Motor neuron (in vitro differentiated cells): ENCODE measurements at regions not wholly inside any gene's neighbourhood (a gene's known extent, or its start where the extent isn't known, plus 50 kb on each side); places are given as distances from the start of the nearest gene placed in this dataset.
A peak's percentile ranks its signal among the peaks of the same experiment; 100 is the strongest.

Experiments used
- ATAC-seq, 8 experiments: fragments of 200-7000 bp; cut with Tn5 transposase; replicated peaks in 6 of 8; 2 replicates each; pipeline ENCODE4 v1.8.0; 2021; ENCODE audit warnings: mild to moderate bottlenecking in 8 of 8, moderate library complexity in 8 of 8
- H3K27ac ChIP-seq, 2 donors: fragments of 250-450 bp; sonication (Bioruptor Pico); 2 replicates each; pipeline ENCODE4 v1.9.0; 2021; ENCODE audit warnings: antibody characterized with exemption in 2 of 2, mild to moderate bottlenecking in 2 of 2, moderate library complexity in 1 of 2
- H3K4me1 ChIP-seq, 2 donors: fragments of 250-450 bp; sonication (Bioruptor Pico); replicated peaks in 1 of 2; 2 replicates each; pipeline ENCODE4 v1.6.1; 2021; ENCODE audit warnings: antibody characterized with exemption in 2 of 2, mild to moderate bottlenecking in 2 of 2, moderate library complexity in 1 of 2
- H3K4me3 ChIP-seq, 5 donors: fragments of 250-450 bp; sonication (Bioruptor Pico); 2 replicates each; pipeline ENCODE4 v1.9.0; 2021; ENCODE audit warnings: antibody characterized with exemption in 5 of 5, mild to moderate bottlenecking in 5 of 5, moderate library complexity in 4 of 5
- WGBS, 10 experiments: fragments of 450-650 bp; shearing (Covaris generic); methylation state at CpG; one replicate each; pipeline ENCODE4 v1.0.0; 2022; 5-methylcytosine and 5-hydroxymethylcytosine counted together
- in situ Hi-C, 9 experiments: fragments of 400-800 bp; cut with MboI; loops; one replicate each; pipeline ENCODE4 v1.15.0; 2021; ENCODE audit warnings: low sequenced_read_pairs in 9 of 9, low pct_unique_long_range_greater_than_20kb in 2 of 9; ENCODE audit not compliant: unreplicated experiment in 9 of 9

DNA sequence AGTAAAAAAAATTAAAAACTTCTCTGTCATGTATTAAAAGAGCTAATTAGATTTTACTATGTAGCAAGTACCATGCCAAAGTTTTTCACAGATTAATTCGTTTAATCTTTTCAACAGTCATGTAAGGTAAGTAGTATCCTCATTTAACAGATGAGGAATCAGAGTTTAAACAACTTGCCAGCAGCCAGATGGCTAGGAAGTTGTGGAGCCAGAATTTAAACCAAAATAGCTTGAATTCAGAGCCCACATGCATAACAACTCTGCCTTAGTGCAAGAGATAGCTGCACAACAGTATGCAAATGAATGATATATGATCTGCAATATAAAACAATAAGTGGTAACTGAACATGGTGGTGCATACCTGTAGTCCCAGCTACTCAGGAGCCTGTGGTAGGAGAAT lies 75.3 kb downstream of the NAP1L3 start:
- in situ Hi-C loops, result no loop called here
- Histone ChIP-seq H3K4me1 (no peaks in the 10 kb centered on the region), H3K27ac (no peak overlapping the region), H3K4me3 (no peak overlapping the region)
- ATAC-seq, result no peak
- 0 to 100% (median 38%) methylated on average over 1 of the region's 1 CpG; no CpG with 5 or more reads in 6 of the 10 experiments for WGBS, 10 experiments

DNA sequence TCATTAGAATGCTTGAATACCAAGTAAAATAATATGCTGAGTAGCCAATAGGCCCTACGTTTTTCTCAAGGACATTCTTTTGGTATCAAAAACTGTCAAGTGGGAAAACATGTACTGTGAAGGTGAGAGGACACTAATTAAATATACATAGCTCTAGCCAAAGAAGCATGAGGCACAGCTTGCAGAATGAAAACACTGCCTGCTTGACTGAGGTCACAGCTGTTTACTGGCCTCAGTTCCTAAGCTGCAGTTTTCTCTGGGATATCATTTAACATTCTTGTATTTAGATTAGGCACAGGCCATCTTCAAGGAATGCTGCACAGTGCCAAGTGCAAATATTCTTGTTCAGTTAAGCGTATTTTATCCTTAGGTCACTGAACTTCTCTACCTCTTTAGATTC lies 78.6 kb downstream of the NAP1L3 start:
- H3K4me3 ChIP-seq, result no peak overlapping the region
- H3K27ac ChIP-seq, result no peak overlapping the region
- no peaks in the 10 kb centered on the region for H3K4me1 ChIP-seq
- in situ Hi-C loops, result no loop called here
- ATAC-seq, result peak in 1 of 8 experiments; percentile 63
- WGBS, 10 experiments, result 0 to 44% (median 0%) methylated on average over 1 to 2 of the region's 2 CpGs; no CpG with 5 or more reads in 5 of the 10 experiments

DNA sequence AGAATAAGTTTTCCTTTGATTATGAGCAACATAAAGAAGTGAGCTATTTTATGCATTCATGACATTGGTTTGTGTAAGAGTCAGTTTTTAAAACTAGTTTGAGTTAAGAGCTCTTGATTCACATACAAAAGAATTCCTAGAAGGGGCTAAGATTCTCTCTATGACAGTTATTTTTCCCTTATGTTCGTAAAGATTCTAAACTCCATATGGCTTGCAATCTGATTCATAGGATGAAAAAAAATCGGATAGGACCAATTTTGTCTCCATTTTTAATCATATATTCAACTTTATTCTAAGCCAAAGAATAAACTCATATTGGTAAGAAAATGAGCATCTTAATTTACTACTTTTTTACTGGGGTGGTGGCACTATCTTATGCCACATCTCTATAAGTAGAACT lies 79.4 kb downstream of the NAP1L3 start:
- WGBS, 10 experiments, result 0 to 100% (median 7%) methylated on average over 1 to 2 of the region's 2 CpGs; no CpG with 5 or more reads in 3 of the 10 experiments
- H3K4me3 ChIP-seq, result no peak overlapping the region
- in situ Hi-C loops, result no loop called here
- H3K4me1 ChIP-seq, result no peaks in the 10 kb centered on the region
- H3K27ac ChIP-seq, result no peak overlapping the region
- ATAC-seq, result no peak

DNA sequence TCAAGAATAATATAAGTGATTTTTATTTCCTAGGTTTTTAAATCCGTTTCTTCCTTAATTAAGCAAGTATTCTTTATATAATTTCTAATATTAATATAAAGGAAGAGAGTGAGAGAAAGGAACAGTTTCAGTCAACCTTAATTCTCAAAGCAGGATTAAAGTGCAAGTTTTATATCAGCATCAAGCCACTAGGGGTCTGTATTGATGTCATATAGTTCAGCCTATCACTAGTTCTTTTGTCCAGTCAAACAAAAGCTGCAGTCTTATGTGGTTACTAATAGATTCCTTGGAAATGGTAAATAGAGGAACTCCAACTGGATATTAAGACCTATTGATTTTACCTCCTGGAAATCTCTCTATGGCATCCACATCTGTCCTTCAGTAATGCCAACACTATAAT lies 82.0 kb downstream of the NAP1L3 start:
- ATAC-seq, result peak in 1 of 8 experiments; percentile 36
- Histone ChIP-seq H3K4me3 (no peak overlapping the region), H3K4me1 (no peaks in the 10 kb centered on the region), H3K27ac (no peak overlapping the region)
- in situ Hi-C loops, result no loop called here
- WGBS, 10 experiments, result 0 to 67% (median 56%) methylated on average over 1 of the region's 1 CpG; no CpG with 5 or more reads in 3 of the 10 experiments

DNA sequence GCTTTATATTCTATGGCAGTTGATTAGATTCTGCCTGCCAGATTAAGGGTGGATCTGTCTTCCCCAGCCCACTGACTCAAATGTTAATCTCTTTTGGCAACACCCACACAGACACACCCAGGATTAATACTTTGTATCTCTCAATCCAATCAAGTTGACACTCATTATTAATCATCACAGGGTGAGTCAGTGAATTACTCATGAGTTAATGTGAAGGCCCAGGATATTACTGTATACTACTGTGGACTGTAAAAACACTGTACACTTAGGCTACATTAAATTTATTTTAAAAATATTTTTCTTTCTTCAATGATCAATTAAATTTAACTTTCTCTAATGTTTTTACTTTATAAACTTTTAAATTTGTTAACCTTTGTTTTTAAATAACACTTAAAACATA lies 87.7 kb downstream of the NAP1L3 start:
- in situ Hi-C loops, result no loop called here
- no peaks in the 10 kb centered on the region for H3K4me1 ChIP-seq
- H3K4me3 ChIP-seq, result no peak overlapping the region
- peak in 4 of 8 experiments; percentile 39 to 63 (median 48) for ATAC-seq
- H3K27ac ChIP-seq, result no peak overlapping the region

DNA sequence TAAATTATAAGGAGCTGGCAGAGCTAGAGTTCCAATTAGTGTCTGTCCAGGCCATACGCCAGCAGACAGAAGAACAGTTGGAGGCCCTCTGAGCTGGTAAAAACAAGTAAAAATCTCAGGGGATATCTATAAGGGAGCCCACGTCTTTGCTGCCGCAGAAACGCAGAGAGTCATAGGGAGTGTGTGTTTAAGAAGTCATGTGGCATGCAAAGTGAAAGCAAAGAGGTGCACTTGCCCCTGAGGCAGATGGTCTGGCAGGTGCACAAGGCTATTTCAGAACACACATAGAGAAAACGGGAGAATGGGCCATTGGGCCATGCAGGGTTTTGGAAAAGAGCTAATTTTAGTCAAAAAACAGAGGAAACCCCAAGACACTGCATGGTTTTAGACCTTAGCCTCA lies 92.7 kb downstream of the NAP1L3 start:
- H3K27ac ChIP-seq, result no peak overlapping the region
- ATAC-seq, result no peak
- in situ Hi-C loops, result no loop called here
- WGBS, 10 experiments, result 67 to 100% (median 96%) methylated on average over 1 to 4 of the region's 5 CpGs; no CpG with 5 or more reads in 7 of the 10 experiments
- H3K4me3 ChIP-seq, result no peak overlapping the region
- no peaks in the 10 kb centered on the region for H3K4me1 ChIP-seq

DNA sequence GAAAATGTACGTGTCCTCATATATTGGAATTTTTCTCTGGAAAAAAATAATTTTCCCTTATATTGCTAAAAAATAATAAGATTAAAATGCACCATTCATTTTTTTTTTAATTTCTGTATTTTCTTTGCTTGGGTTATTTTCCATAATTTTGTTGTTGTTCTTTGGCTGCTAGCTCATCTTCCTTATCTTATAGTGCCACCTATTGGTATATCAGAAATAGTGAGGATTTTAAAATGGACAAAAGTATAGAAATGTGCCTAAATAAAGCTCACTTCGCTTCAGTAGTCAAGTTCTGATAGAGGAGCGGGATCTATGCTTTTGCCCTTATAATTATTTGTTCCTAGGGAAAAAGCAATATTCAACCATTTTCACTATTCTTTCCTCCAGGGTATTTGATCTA lies 134.8 kb downstream of the NAP1L3 start:
- WGBS, 10 experiments, result 0 to 100% (median 56%) methylated on average over 1 to 3 of the region's 3 CpGs; no CpG with 5 or more reads in 2 of the 10 experiments
- in situ Hi-C loops, result no loop called here
- no peak for ATAC-seq

DNA sequence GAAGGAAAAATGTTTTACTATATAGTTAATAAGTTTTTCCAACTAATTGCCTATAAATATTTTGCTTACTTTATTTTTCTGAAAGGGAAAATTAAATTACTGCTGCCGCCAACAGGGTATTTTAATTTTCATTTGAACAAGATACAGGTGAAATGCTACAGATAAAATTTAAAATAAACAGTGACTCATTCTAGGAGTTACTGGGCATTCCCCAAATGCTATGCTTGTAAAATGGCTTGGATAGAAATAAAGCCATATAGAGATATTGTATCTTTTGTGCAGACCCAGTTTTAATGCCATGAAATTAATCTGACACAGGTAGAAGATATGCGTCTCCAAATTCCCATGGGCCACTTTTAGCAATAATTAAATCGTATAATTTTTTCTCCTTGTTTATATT lies 144.5 kb downstream of the NAP1L3 start:
- Histone ChIP-seq H3K4me1 (no peaks in the 10 kb centered on the region), H3K27ac (no peak overlapping the region), H3K4me3 (no peak overlapping the region)
- in situ Hi-C loops, result no loop called here
- ATAC-seq, result no peak
- WGBS, 10 experiments, result 0 to 90% (median 66%) methylated on average over 1 to 2 of the region's 3 CpGs; no CpG with 5 or more reads in 4 of the 10 experiments

More for the DNA sequence above, 134.8 kb downstream of the NAP1L3 start:
- Histone ChIP-seq H3K4me3 (no peak overlapping the region), H3K27ac (no peak overlapping the region), H3K4me1 (no peaks in the 10 kb centered on the region)
